GM23338 (cell line): ENCODE measurements at regions not wholly inside any gene's neighbourhood (a gene's known extent, or its start where the extent isn't known, plus 50 kb on each side); places are given as distances from the start of the nearest gene placed in this dataset.

Experiments
- EZH2 ChIP-seq: fragments of 200-600 bp; sonication (generic); IDR thresholded peaks from one replicate; pipeline ENCODE4 v1.8.0; 2017; ENCODE audit warnings: antibody characterized with exemption, mild to moderate bottlenecking, low read depth; ENCODE audit not compliant: unreplicated experiment
- TF ChIP-seq, protein P1 (sequence below), 2 experiments: fragments of 200-600 bp in 1 of 2; sonication (generic) in 1 of 2; conservative IDR thresholded peaks; 2 replicates each; pipeline versions ENCODE4 v1.5.1 to v1.6.1; 2016 to 2017; ENCODE audit warnings: antibody characterized with exemption in 2 of 2, low read depth in 2 of 2, mild to moderate bottlenecking in 2 of 2, moderate library complexity in 1 of 2

DNA sequence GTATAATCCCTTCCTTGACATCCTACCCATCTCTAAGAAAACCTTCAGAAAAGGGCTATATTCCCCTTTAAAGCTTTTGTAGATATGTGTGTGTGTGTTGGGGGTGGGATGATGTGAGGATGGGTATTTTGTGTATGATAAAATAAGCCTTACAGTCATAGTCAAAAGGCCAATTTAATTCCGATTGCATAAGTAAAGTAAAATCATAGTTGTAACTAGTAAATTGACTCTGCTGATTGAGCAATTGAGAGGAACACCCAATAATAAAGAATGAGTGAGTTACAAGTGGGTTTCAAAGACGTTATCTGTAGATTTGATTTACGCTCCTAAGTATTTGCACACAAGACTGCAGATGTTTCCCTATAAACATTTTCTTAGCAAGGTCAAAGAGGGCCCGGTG lies 71.3 kb upstream of the ITPRID1 start:
- TF ChIP-seq EZH2, result no peak
- TF ChIP-seq, protein P1, sequence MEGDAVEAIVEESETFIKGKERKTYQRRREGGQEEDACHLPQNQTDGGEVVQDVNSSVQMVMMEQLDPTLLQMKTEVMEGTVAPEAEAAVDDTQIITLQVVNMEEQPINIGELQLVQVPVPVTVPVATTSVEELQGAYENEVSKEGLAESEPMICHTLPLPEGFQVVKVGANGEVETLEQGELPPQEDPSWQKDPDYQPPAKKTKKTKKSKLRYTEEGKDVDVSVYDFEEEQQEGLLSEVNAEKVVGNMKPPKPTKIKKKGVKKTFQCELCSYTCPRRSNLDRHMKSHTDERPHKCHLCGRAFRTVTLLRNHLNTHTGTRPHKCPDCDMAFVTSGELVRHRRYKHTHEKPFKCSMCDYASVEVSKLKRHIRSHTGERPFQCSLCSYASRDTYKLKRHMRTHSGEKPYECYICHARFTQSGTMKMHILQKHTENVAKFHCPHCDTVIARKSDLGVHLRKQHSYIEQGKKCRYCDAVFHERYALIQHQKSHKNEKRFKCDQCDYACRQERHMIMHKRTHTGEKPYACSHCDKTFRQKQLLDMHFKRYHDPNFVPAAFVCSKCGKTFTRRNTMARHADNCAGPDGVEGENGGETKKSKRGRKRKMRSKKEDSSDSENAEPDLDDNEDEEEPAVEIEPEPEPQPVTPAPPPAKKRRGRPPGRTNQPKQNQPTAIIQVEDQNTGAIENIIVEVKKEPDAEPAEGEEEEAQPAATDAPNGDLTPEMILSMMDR (conservative IDR thresholded peaks at IDR 0.05; ENCODE audit: low read depth in 2 of 2), result no peak
